Activated CD8-positive, alpha-beta memory T cell treated with anti-CD3 and anti-CD28 coated beads for 36 hours (primary cell): ENCODE measurements at regions not wholly inside any gene's neighbourhood (a gene's known extent, or its start where the extent isn't known, plus 50 kb on each side); places are given as distances from the start of the nearest gene placed in this dataset.
"Not testable (repeated sequence)": the region's sequence is repeated elsewhere in the genome, so short reads cannot be mapped to it uniquely, and the experiment has no call there.

Experiments used
- CTCF ChIA-PET: fragments of 350-600 bp; sonication (Branson Sonifier 250); formaldehyde crosslinking; loops from one replicate; lab custom pipeline; 2021; ENCODE audit warnings: antibody characterized with exemption; lab: Charles Lee
- POLR2A ChIA-PET: fragments of 350-600 bp; sonication (Branson Sonifier 250); formaldehyde crosslinking; loops from one replicate; lab custom pipeline; 2021; ENCODE audit warnings: antibody characterized with exemption; lab: Charles Lee

GRCh38 chr2:14424478-14425390 lies 207.8 kb upstream of the LRATD1 start:
- CTCF ChIA-PET: no interaction called here
- POLR2A ChIA-PET: no interaction called here

GRCh38 chr2:14425869-14426268 lies 206.6 kb upstream of the LRATD1 start:
- POLR2A ChIA-PET: no interaction called here
- CTCF ChIA-PET: no interaction called here

GRCh38 chr2:14428056-14428455 lies 204.5 kb upstream of the LRATD1 start:
- ChIA-PET POLR2A (no interaction called here), CTCF (no interaction called here)

- ChIA-PET POLR2A (no interaction called here), CTCF (no interaction called here)
Measured at GRCh38 chr2:14433946-14434495, 198.5 kb upstream of the LRATD1 start.

GRCh38 chr2:14445670-14446069 lies 186.8 kb upstream of the LRATD1 start:
- ChIA-PET CTCF (no interaction called here), POLR2A (no interaction called here)

- ChIA-PET CTCF (no interaction called here), POLR2A (no interaction called here)
Measured at GRCh38 chr2:14448340-14448739, 184.2 kb upstream of the LRATD1 start.

- ChIA-PET POLR2A (no interaction called here), CTCF (no interaction called here)
Measured at GRCh38 chr2:14451312-14451711, 181.2 kb upstream of the LRATD1 start.

- ChIA-PET CTCF (no interaction called here), POLR2A (no interaction called here)
Measured at GRCh38 chr2:14454202-14454601, 178.3 kb upstream of the LRATD1 start.

GRCh38 chr2:14459786-14460325 lies 172.7 kb upstream of the LRATD1 start:
- ChIA-PET CTCF (no interaction called here), POLR2A (no interaction called here)

- ChIA-PET CTCF (no interaction called here), POLR2A (no interaction called here)
Measured at GRCh38 chr2:14475994-14476393, 156.5 kb upstream of the LRATD1 start.

GRCh38 chr2:14479486-14479885 lies 153.0 kb upstream of the LRATD1 start:
- ChIA-PET CTCF (no interaction called here), POLR2A (no interaction called here)

- CTCF ChIA-PET: no interaction called here
- POLR2A ChIA-PET: no interaction called here
Measured at GRCh38 chr2:14480120-14480519, 152.4 kb upstream of the LRATD1 start.

- ChIA-PET CTCF (no interaction called here), POLR2A (no interaction called here)
Measured at GRCh38 chr2:14480906-14481305, 151.6 kb upstream of the LRATD1 start.

GRCh38 chr2:14492920-14493503 lies 139.5 kb upstream of the LRATD1 start:
- ChIA-PET CTCF (no interaction called here), POLR2A (no interaction called here)

GRCh38 chr2:14494759-14495158 lies 137.8 kb upstream of the LRATD1 start:
- ChIA-PET POLR2A (no interaction called here), CTCF (no interaction called here)

- ChIA-PET POLR2A (no interaction called here), CTCF (no interaction called here)
Measured at GRCh38 chr2:14501061-14501460, 131.5 kb upstream of the LRATD1 start.

GRCh38 chr2:14506955-14507354 lies 125.6 kb upstream of the LRATD1 start:
- CTCF ChIA-PET, POLR2A ChIA-PET: not testable (repeated sequence)

- CTCF ChIA-PET: no interaction called here
- POLR2A ChIA-PET: no interaction called here
Measured at GRCh38 chr2:14511541-14511940, 121.0 kb upstream of the LRATD1 start.

GRCh38 chr2:14513903-14514302 lies 118.6 kb upstream of the LRATD1 start:
- ChIA-PET CTCF (no interaction called here), POLR2A (no interaction called here)

GRCh38 chr2:14516844-14517243 lies 115.7 kb upstream of the LRATD1 start:
- ChIA-PET CTCF (no interaction called here), POLR2A (no interaction called here)

- CTCF ChIA-PET: no interaction called here
- POLR2A ChIA-PET: no interaction called here
Measured at GRCh38 chr2:14517731-14518130, 114.8 kb upstream of the LRATD1 start.
